GM12892 (cell line): ENCODE measurements at regions not wholly inside any gene's neighbourhood (a gene's known extent, or its start where the extent isn't known, plus 50 kb on each side); places are given as distances from the start of the nearest gene placed in this dataset.

Experiments
- POLR2A ChIP-seq: IDR thresholded peaks from 2 replicates; pipeline ENCODE4 v1.6.1; 2011; ENCODE audit warnings: low read depth, low read length, control low read depth
- TAF1 ChIP-seq: IDR thresholded peaks from 2 replicates; pipeline ENCODE4 v1.6.1; 2011; ENCODE audit warnings: low read depth, mild to moderate bottlenecking, control low read depth, low read length, borderline replicate concordance

DNA sequence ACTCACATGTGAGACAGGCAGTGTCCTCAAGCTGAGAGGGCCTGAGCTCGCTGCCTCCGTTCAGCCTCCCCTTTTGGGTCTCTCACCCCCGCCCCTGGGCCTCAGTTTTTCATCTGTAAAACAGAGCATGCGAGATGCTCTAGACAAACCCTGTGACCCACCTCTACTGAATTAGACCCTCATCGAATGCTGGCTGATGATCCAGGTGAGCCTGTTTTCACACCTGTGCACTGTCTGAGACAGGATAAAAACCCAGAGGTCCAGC is 102.1 kb downstream of the PDGFA start:
- no peak for TF ChIP-seq TAF1
- TF ChIP-seq POLR2A: no peak
